Breast epithelium (tissue), 3 donors: ENCODE measurements at regions not wholly inside any gene's neighbourhood (a gene's known extent, or its start where the extent isn't known, plus 50 kb on each side); places are given as distances from the start of the nearest gene placed in this dataset.

Experiments used
- POLR2A ChIP-seq: fragments of 450-650 bp; IDR thresholded peaks from one replicate; pipeline ENCODE4 v1.6.1; 2016; ENCODE audit warnings: antibody characterized with exemption, mild to moderate bottlenecking, moderate library complexity
- TF ChIP-seq, protein P1 (sequence below), 3 donors: fragments of 450-650 bp; IDR thresholded peaks; one replicate each; pipeline ENCODE4 v1.5.1; 2016 to 2017; ENCODE audit warnings: antibody characterized with exemption in 3 of 3, mild to moderate bottlenecking in 3 of 3, moderate library complexity in 3 of 3

DNA sequence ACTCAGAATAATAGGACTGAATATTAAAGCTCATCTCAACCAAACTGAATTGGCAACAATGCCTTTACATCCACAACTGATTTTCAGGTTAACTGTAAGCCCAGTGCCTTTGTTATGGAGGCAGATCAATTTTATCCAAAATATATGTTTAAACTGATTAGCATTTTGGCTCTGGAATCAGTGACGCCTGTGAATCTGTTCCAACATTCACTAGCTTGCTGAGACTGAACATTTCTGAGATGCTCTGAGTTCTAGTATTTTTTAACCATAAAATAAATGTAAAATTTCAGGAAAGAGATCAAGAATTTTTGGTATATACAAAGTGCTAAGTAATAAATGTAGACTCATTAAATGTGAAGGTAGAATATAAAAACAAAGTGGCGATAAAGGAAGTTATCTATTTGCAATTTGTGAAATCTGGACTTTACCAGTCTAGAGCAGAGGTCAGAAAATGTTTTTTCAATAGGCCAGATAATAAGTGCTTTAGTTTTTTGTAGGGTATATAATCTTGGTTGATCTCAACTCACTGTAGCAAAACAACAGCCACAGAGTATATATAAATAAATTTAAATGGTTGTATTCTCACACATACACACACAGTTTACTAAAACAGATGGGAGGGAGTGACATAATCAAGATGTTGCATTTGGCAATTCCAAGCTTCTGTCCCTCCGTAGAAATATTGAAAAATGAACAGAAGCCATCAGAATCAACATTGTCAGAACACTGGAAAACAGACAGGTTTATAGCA is 560.3 kb downstream of the ZWINT start:
- TF ChIP-seq, protein P1, sequence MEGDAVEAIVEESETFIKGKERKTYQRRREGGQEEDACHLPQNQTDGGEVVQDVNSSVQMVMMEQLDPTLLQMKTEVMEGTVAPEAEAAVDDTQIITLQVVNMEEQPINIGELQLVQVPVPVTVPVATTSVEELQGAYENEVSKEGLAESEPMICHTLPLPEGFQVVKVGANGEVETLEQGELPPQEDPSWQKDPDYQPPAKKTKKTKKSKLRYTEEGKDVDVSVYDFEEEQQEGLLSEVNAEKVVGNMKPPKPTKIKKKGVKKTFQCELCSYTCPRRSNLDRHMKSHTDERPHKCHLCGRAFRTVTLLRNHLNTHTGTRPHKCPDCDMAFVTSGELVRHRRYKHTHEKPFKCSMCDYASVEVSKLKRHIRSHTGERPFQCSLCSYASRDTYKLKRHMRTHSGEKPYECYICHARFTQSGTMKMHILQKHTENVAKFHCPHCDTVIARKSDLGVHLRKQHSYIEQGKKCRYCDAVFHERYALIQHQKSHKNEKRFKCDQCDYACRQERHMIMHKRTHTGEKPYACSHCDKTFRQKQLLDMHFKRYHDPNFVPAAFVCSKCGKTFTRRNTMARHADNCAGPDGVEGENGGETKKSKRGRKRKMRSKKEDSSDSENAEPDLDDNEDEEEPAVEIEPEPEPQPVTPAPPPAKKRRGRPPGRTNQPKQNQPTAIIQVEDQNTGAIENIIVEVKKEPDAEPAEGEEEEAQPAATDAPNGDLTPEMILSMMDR (IDR thresholded peaks at IDR 0.05) = no peak
- TF ChIP-seq POLR2A = no peak
